SKM-1 (cell line): ENCODE measurements at regions not wholly inside any gene's neighbourhood (a gene's known extent, or its start where the extent isn't known, plus 50 kb on each side); places are given as distances from the start of the nearest gene placed in this dataset.

Source experiments
- DNase-seq: peaks from one replicate; lab custom pipeline; 2025; ENCODE audit not compliant: unreplicated experiment; lab: John Stamatoyannopoulos, UW

DNA sequence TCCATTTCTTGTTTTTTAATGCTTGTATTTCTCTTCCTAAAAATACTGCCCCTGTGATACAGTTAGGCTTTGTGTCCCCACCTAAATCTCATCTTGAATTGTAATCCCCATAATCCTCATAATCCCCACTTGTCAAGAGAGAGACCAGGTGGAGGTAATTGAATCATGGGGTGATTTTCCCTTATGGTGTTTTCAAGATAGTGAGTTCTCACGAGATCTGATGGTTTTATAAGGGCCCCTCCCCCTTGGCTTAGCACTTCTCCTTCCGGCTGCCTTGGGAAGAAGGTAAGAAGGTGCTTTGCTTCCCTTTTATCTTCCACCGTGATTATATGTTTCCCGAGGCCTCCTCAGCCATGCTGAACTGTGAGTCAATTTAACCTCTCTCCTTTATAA is 227.4 kb downstream of the MAN2A1 start:
- DNase-seq, result no peak

DNA sequence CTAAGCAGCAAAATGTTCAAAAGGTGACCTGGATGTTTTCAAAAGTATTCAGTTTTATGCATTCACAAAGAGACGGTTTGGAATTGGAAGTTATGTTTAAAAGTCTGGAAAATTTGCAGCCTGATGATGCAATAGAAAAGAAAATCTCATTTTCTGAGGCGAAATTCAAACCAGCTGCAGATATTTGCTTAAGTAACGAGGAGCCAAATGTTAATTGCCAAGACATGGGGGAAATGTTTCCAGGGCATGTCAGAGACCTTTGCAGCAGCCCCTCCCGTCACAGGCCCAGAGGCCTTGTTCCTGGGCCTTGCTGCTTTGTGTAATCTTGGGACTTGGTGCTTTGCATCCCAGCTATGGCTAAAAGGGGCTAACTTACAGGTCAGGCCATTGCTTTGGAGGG is 228.2 kb downstream of the MAN2A1 start:
- no peak for DNase-seq

- no peak for DNase-seq
Observed at GRCh38 chr5:109920736-109921135, 231.0 kb downstream of the MAN2A1 start.

- DNase-seq, result no peak
Observed at GRCh38 chr5:109921735-109922380, 232.1 kb downstream of the MAN2A1 start.

DNA sequence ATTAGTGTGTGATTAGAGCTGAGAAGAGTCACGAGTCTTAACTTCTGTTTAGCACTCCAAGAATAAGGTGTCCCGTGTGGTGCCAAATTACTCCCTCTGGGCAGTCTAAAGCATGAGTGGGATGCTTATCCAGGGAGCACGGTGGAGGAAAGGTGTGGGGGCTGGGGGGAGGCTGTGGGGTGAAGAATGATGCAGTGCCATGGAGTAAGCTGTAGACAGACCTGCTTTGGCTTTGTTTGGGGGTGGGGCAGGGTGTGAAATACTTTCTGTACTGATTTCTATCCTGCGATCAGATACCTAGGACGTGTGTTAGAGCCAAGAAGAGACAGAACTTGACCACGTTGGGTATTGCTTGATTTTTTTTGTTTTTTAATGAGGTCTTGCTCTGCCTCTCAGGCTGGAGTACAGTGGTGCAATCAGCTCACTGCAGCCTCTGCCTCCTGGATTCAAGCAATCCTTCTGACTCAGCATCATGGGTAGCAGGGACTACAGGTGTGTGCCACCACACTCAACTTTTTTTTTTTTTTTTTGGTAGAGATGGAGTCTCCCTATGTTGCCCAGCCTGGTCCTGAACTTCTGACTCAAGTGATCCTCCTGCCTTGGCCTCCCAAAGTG is 232.8 kb downstream of the MAN2A1 start:
- no peak for DNase-seq

DNA sequence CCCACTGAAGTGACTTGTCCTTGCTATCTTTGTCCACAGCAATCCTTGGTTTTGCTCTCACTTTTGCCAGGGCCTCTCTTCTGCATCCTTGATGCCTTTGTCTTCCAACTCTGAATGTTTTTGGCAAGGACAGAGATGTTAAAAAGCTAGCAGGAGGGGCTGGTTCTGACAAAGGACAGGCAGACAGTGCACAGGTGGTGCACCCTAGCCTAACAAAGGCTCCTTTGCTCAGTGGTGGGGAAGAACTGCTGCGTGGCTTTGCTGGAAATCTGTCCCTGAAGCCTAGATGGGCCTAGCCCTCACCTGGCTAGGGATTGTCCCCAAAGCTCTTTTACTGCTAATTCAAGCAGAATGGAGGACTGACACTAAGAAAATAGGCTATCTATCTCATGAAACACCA is 233.5 kb downstream of the MAN2A1 start:
- DNase-seq, result no peak

- no peak for DNase-seq
Observed at GRCh38 chr5:109924237-109925107, 234.7 kb downstream of the MAN2A1 start.

- no peak for DNase-seq
Observed at GRCh38 chr5:109927639-109928038, 237.9 kb downstream of the MAN2A1 start.

- DNase-seq, result no peak
Observed at GRCh38 chr5:109928046-109928445, 238.3 kb downstream of the MAN2A1 start.

- DNase-seq, result no peak
Observed at GRCh38 chr5:109928811-109929210, 239.1 kb downstream of the MAN2A1 start.

DNA sequence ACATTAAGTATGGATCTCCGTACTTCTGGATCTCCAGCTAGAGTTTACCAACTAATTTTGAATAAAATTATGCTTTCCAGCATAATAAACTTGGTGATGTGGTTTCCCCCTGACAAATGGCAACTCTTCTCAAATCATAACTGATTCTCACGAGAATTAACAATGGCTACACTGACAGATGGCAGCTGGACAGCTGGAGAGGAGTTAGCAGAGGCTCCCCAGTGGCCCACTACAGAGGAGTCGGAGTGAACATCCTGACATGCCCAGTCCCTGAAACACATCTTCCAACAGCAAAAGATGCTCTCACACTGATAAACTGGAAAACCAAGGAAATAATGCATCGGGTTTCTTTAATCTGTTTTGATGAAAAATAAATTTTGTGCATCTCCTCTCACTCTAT is 239.6 kb downstream of the MAN2A1 start:
- DNase-seq, result no peak

- no peak for DNase-seq
Observed at GRCh38 chr5:109929911-109930310, 240.2 kb downstream of the MAN2A1 start.

DNA sequence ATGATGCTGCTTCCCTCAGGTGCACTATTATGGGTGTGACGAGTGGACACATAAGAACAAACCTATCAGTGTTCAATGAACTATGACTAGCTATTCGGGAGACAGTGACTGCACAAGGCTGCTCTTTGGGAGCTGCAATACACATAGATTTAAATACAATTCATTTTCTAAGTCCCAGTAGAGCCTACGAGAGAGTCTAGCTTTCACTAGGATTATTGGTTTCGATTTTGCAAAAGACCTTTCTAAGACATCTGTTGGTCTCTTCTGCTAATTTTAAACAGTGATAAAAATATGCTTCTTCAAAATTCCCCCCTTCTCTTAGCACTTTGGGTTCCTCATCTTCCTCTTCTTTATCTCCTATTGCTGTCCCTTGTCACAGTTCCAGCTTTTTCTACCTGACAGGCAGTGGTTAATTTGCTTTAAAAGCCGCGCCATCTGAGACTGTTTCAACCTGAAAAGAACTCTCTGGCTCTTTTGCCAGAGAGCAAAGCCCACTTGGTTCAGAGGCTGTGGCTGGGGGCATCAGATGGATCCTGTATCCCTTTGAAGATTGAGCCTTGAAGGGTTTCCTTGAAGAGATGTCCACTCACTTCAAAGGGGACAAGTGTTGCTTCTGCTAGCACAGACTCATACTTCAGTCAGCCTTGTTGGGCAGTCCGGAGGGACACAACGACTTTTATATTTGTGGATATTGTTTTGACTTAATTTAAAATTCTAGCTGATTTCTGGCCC is 241.5 kb downstream of the MAN2A1 start:
- no peak for DNase-seq

DNA sequence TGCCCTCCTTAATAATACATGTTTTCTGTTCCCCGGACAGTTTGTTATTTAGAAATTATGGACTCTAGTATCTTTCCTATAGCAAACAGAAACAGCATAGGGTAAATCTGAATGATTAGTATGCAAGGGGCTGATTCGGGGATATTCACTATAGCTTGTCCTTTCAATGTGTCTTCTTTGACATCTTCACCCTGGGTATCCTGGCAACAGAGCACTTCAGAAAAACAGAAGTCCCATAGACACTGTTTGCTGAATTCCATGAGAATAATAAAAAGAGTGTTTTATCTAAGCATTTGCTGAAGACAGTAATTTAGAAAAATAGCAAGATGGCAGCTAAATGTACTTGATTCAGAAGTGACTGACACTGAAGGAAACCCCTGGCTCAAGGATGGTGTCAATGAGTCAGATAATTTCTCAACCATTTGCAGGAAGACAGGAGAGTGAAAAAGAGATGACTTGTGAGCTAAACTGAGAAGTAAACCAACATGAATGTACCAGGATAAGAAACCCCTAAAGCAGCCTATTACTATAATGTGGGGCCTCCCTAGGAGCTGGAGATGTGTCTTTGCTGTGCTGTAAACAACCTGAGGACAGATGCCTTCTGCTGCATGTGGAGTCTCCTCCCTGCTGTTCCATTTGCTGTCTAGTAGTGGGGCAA is 246.2 kb downstream of the MAN2A1 start:
- DNase-seq, result no peak

DNA sequence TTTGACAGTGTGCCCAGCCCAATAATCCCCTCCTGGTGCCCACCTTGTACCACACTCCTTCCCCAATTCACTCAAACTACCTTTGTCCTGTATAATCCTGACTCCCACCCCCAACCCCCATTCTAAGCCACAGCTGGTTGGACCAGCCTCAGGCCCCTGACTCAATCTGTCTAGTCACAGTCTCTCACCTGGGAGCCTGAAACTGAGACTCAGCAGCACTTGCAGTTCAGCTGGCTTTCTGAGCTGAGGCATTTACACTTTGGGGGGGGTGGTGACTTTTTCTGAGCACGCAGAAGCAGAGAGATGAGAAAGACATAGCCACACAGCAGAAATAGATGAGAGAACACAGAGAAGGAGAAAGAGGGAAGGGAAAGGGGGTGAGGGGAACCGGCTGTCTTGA is 247.3 kb downstream of the MAN2A1 start:
- DNase-seq, result no peak

DNA sequence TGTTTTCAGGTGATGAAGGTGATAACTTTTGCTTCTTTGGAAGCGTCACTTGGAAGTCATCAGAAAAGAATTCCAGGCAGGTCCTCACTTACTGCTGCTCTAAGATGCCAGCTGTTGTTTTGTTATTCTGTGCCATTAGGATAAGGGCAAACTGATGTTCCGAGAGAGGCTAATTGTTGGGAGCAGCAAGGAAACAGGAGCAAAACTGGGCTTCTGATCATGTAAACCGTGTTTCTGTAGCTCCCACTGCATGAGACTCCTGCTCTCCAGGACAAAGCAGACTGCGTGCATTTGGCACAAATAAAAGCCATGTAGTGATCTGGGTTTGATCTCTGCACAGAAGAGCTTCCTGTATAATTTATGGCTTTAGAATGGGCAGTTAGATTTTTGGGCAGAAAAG is 248.2 kb downstream of the MAN2A1 start:
- no peak for DNase-seq

GRCh38 chr5:109938453-109938852 is 248.7 kb downstream of the MAN2A1 start:
- DNase-seq, result no peak

GRCh38 chr5:109939116-109939682 is 249.5 kb downstream of the MAN2A1 start:
- DNase-seq, result no peak

- DNase-seq, result no peak
Observed at GRCh38 chr5:109942646-109943045, 252.9 kb downstream of the MAN2A1 start.

DNA sequence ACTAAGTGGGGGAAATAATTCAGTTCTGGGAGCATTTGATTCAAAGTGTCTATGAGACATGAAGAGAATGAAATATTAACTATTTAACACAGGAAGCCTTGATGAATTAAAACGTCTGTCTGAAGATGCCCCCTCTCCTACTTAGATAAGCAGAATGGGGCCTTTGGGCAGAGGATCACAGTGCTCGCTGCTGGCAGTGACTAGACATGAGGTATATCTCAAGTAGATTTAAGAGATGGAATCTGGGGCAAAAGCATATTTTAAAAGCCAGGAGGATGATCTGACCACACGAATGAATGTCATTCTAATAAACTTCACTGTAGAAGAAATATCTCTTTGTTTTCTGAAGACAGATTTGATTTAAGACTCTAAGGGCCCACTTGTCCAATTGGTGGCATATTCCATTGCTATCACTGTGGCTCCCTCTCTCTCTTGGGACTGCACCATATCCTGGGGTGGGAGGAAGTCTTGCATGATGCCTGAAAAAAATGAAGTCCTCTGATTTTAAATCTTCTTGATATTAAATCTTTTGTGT is 254.0 kb downstream of the MAN2A1 start:
- DNase-seq, result no peak
